ENCODE measurements at regions not wholly inside any gene's neighbourhood (a gene's known extent, or its start where the extent isn't known, plus 50 kb on each side); places are given as distances from the start of the nearest gene placed in this dataset.

- ATAC-seq, result no peak
- H3K36me3 ChIP-seq, result no peaks in the 10 kb centered on the region
- H3K9me3 ChIP-seq, result no peaks in the 10 kb centered on the region
- 53 to 73% (median 54%) methylated on average over 2 of the region's 2 CpGs for WGBS, 4 donors
- H3K4me3 ChIP-seq, result no peak overlapping the region
- H3K27me3 ChIP-seq, result no peaks in the 10 kb centered on the region
- no peak overlapping the region for H3K27ac ChIP-seq
- no peak for TF ChIP-seq CTCF (IDR thresholded peaks at IDR 0.05)
- TF ChIP-seq POLR2A (IDR thresholded peaks at IDR 0.05), result no peak
- H3K4me1 ChIP-seq, result no peaks in the 10 kb centered on the region
- no peak for DNase-seq
- intact Hi-C loops (cut with DNase I), result no loop called here
These were observed 463.8 kb downstream of the DSC3 start for GRCh38 chr18:30578707-30579106.

DNA sequence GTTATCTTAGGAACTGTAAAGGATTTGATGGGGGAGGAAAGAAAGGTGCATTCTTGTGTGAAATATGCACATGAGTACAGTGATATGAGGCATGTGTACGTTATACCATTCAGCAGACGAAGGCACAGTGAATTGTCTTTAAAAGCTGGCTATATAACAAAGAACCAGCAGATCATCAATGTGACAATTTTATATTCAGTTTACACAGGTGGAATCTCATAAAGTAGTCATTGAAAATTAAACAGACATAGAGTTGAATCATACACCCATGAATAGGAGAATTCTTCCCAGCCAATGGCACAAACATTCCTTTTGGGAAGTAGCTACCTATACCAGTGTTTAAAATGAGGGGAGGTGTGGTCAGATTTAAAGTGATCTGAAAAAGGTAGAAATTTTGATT is 470.3 kb downstream of the DSC3 start:
- no peak overlapping the region for H3K4me3 ChIP-seq
- H3K4me1 ChIP-seq, result no peaks in the 10 kb centered on the region
- H3K27ac ChIP-seq, result no peak overlapping the region
- H3K36me3 ChIP-seq, result no peaks in the 10 kb centered on the region
- WGBS, 4 donors, result 65 to 82% (median 80%) methylated on average over 2 of the region's 2 CpGs
- H3K27me3 ChIP-seq, result no peaks in the 10 kb centered on the region
- TF ChIP-seq CTCF (IDR thresholded peaks at IDR 0.05) (no peak), POLR2A (IDR thresholded peaks at IDR 0.05) (no peak)
- no peaks in the 10 kb centered on the region for H3K9me3 ChIP-seq
- ATAC-seq (no peak), DNase-seq (no peak)
- intact Hi-C loops (cut with DNase I), result no loop called here

GRCh38 chr18:30568333-30568732 is 474.2 kb downstream of the DSC3 start:
- no peaks in the 10 kb centered on the region for H3K36me3 ChIP-seq
- no peak for TF ChIP-seq POLR2A (IDR thresholded peaks at IDR 0.05)
- TF ChIP-seq CTCF (IDR thresholded peaks at IDR 0.05), result no peak
- DNase-seq (no peak), ATAC-seq (no peak)
- H3K4me3 ChIP-seq, result no peak overlapping the region
- H3K27ac ChIP-seq, result no peak overlapping the region
- H3K27me3 ChIP-seq, result no peaks in the 10 kb centered on the region
- WGBS, 4 donors, result 88 to 91% (median 89%) methylated on average over 5 of the region's 5 CpGs
- intact Hi-C loops (cut with DNase I), result no loop called here
- no peaks in the 10 kb centered on the region for H3K4me1 ChIP-seq
- no peaks in the 10 kb centered on the region for H3K9me3 ChIP-seq

DNA sequence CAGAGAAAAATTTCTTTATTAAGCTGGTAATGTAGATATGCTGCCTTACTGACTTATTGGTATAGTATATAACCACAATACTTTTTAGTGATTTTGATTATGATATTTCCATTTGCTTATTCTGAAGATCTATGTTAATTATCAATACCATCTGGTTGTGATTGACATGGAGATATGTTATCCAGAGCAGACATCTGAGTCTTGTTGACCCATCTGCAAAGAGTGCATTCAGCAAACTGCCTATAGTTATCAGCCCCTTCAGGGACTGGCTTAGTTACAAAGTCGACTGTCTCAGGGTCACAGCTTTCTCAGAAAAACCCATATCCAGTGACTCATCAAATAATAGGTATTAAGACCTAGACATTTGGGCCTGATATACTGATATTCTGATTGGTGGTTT is 475.7 kb downstream of the DSC3 start:
- no peak for ATAC-seq
- Histone ChIP-seq H3K36me3 (no peaks in the 10 kb centered on the region), H3K27me3 (no peaks in the 10 kb centered on the region), H3K9me3 (no peaks in the 10 kb centered on the region), H3K4me3 (no peak overlapping the region), H3K27ac (no peak overlapping the region), H3K4me1 (no peaks in the 10 kb centered on the region)
- no peak for DNase-seq
- intact Hi-C loops (cut with DNase I), result no loop called here
- no peak for TF ChIP-seq CTCF (IDR thresholded peaks at IDR 0.05)
- TF ChIP-seq POLR2A (IDR thresholded peaks at IDR 0.05), result no peak
- 67 to 82% (median 72%) methylated on average over 1 of the region's 1 CpG for WGBS, 4 donors

Data from heart left ventricle (tissue), 16 donors.